ENCODE measurements at regions not wholly inside any gene's neighbourhood (a gene's known extent, or its start where the extent isn't known, plus 50 kb on each side); places are given as distances from the start of the nearest gene placed in this dataset.

- no peaks in the 10 kb centered on the region for H3K27me3 ChIP-seq (ENCODE audit: control insufficient read depth, extremely low read depth, insufficient read depth, low read length)
- H3K36me3 ChIP-seq (ENCODE audit: control insufficient read depth in 2 of 2, extremely low read depth in 1 of 2, insufficient read depth in 2 of 2, low read length in 2 of 2) = no peaks in the 10 kb centered on the region
- H3K9ac ChIP-seq (ENCODE audit: control insufficient read depth, extremely low read depth, insufficient read depth, low read length) = no peak overlapping the region
- H4K20me1 ChIP-seq (ENCODE audit: control insufficient read depth, extremely low read depth, insufficient read depth, low read length) = no peaks in the 10 kb centered on the region
- H3K9me1 ChIP-seq (ENCODE audit: control insufficient read depth, extremely low read depth, insufficient read depth, low read length) = no peaks in the 10 kb centered on the region
- no peaks in the 10 kb centered on the region for H3K9me3 ChIP-seq (ENCODE audit: control insufficient read depth, low read depth, low read length)
- TF ChIP-seq EZH2 (IDR thresholded peaks at IDR 0.05; ENCODE audit: low read length) = no peak
- TF ChIP-seq CTCF (optimal IDR thresholded peaks at IDR 0.05 in 1 of 3, IDR thresholded peaks at IDR 0.05 in 1 of 3, conservative IDR thresholded peaks at IDR 0.05 in 1 of 3; ENCODE audit: extremely low read depth in 1 of 3, insufficient read depth in 2 of 3, low read length in 3 of 3) = no peak
- no peak overlapping the region for H3K27ac ChIP-seq (ENCODE audit: control insufficient read depth, insufficient read depth, low read length)
- H2AFZ ChIP-seq (ENCODE audit: control insufficient read depth, low read length) = no peak overlapping the region
- no peak for FAIRE-seq
- no peak overlapping the region for H3K4me2 ChIP-seq (ENCODE audit: control insufficient read depth, extremely low read depth, insufficient read depth, low read depth, low read length)
- dilution Hi-C loops (cut with MboI; ENCODE audit: extremely low pct_ligation_motif_present, low sequenced_read_pairs) = no loop called here
- no peaks in the 10 kb centered on the region for H3K4me1 ChIP-seq (ENCODE audit: control insufficient read depth, extremely low read depth, insufficient read depth, low read length)
- no peak overlapping the region for H3K4me3 ChIP-seq (ENCODE audit: control insufficient read depth in 2 of 3, extremely low read depth in 1 of 3, insufficient read depth in 2 of 3, low read depth in 1 of 3, low read length in 3 of 3)
- no peak for DNase-seq (ENCODE audit: low read depth, low spot score)
- H3K79me2 ChIP-seq (ENCODE audit: control insufficient read depth, insufficient read depth, low read length) = no peaks in the 10 kb centered on the region
Observed at GRCh38 chr9:25442526-25442925, 235.7 kb downstream of the TUSC1 start.

GRCh38 chr9:25427898-25428297 is 250.3 kb downstream of the TUSC1 start:
- Histone ChIP-seq H3K9ac (ENCODE audit: control insufficient read depth, extremely low read depth, insufficient read depth, low read length) (no peak overlapping the region), H3K4me2 (ENCODE audit: control insufficient read depth, extremely low read depth, insufficient read depth, low read depth, low read length) (no peak overlapping the region), H4K20me1 (ENCODE audit: control insufficient read depth, extremely low read depth, insufficient read depth, low read length) (no peaks in the 10 kb centered on the region), H3K4me3 (ENCODE audit: control insufficient read depth in 2 of 3, extremely low read depth in 1 of 3, insufficient read depth in 2 of 3, low read depth in 1 of 3, low read length in 3 of 3) (no peak overlapping the region), H3K4me1 (ENCODE audit: control insufficient read depth, extremely low read depth, insufficient read depth, low read length) (no peaks in the 10 kb centered on the region), H3K27me3 (ENCODE audit: control insufficient read depth, extremely low read depth, insufficient read depth, low read length) (no peaks in the 10 kb centered on the region), H3K79me2 (ENCODE audit: control insufficient read depth, insufficient read depth, low read length) (no peaks in the 10 kb centered on the region), H3K9me1 (ENCODE audit: control insufficient read depth, extremely low read depth, insufficient read depth, low read length) (no peaks in the 10 kb centered on the region), H3K36me3 (ENCODE audit: control insufficient read depth in 2 of 2, extremely low read depth in 1 of 2, insufficient read depth in 2 of 2, low read length in 2 of 2) (no peaks in the 10 kb centered on the region), H2AFZ (ENCODE audit: control insufficient read depth, low read length) (no peak overlapping the region), H3K27ac (ENCODE audit: control insufficient read depth, insufficient read depth, low read length) (no peak overlapping the region), H3K9me3 (ENCODE audit: control insufficient read depth, low read depth, low read length) (no peaks in the 10 kb centered on the region)
- no peak for TF ChIP-seq EZH2 (IDR thresholded peaks at IDR 0.05; ENCODE audit: low read length)
- TF ChIP-seq CTCF (optimal IDR thresholded peaks at IDR 0.05 in 1 of 3, IDR thresholded peaks at IDR 0.05 in 1 of 3, conservative IDR thresholded peaks at IDR 0.05 in 1 of 3; ENCODE audit: extremely low read depth in 1 of 3, insufficient read depth in 2 of 3, low read length in 3 of 3) = no peak
- DNase-seq (ENCODE audit: low read depth, low spot score) = no peak
- FAIRE-seq = no peak
- dilution Hi-C loops (cut with MboI; ENCODE audit: extremely low pct_ligation_motif_present, low sequenced_read_pairs) = no loop called here
